Thoracic aorta (tissue), 2 donors: ENCODE measurements at regions not wholly inside any gene's neighbourhood (a gene's known extent, or its start where the extent isn't known, plus 50 kb on each side); places are given as distances from the start of the nearest gene placed in this dataset.

Experiments used
- ATAC-seq: fragments of 150-250 bp; one replicate; pipeline ENCODE4 v1.8.0; 2017; ENCODE audit warnings: low read depth; ENCODE audit not compliant: insufficient number of reproducible peaks, low FRiP score
- DNase-seq: peaks from one replicate; pipeline ENCODE4 v3.0.0-alpha.2; 2020; ENCODE audit warnings: low spot score
- H3K27ac ChIP-seq, 2 donors: fragments of 200-600 bp; sonication (generic); 1 replicate in 1 of 2; 2 replicates in 1 of 2; pipeline ENCODE4 v1.5.1; 2016; ENCODE audit warnings: mild to moderate bottlenecking in 2 of 2, moderate library complexity in 2 of 2
- H3K27me3 ChIP-seq: fragments of 200-600 bp; sonication (generic); replicated peaks from 2 replicates; pipeline ENCODE4 v1.6.0; 2016; ENCODE audit warnings: mild to moderate bottlenecking; ENCODE audit not compliant: insufficient read depth
- H3K36me3 ChIP-seq: fragments of 200-600 bp; sonication (generic); one replicate; pipeline ENCODE4 v1.5.1; 2016
- H3K4me1 ChIP-seq, 2 donors: fragments of 200-600 bp; sonication (generic); 1 replicate in 1 of 2; 2 replicates in 1 of 2; pipeline versions ENCODE4 v1.5.1 to v1.6.0; 2016; ENCODE audit warnings: low read depth in 2 of 2, mild to moderate bottlenecking in 1 of 2; ENCODE audit not compliant: control insufficient read depth in 1 of 2
- H3K4me3 ChIP-seq: fragments of 200-600 bp; sonication (generic); 2 replicates; pipeline ENCODE4 v1.5.1; 2016; ENCODE audit warnings: mild to moderate bottlenecking
- H3K9me3 ChIP-seq: fragments of 200-600 bp; sonication (generic); 2 replicates; pipeline ENCODE4 v1.5.1; 2016
- TF ChIP-seq, protein P1 (sequence below): fragments of 200-600 bp; sonication (generic); IDR thresholded peaks from one replicate; pipeline ENCODE4 v1.5.1; 2019; ENCODE audit warnings: antibody characterized with exemption

DNA sequence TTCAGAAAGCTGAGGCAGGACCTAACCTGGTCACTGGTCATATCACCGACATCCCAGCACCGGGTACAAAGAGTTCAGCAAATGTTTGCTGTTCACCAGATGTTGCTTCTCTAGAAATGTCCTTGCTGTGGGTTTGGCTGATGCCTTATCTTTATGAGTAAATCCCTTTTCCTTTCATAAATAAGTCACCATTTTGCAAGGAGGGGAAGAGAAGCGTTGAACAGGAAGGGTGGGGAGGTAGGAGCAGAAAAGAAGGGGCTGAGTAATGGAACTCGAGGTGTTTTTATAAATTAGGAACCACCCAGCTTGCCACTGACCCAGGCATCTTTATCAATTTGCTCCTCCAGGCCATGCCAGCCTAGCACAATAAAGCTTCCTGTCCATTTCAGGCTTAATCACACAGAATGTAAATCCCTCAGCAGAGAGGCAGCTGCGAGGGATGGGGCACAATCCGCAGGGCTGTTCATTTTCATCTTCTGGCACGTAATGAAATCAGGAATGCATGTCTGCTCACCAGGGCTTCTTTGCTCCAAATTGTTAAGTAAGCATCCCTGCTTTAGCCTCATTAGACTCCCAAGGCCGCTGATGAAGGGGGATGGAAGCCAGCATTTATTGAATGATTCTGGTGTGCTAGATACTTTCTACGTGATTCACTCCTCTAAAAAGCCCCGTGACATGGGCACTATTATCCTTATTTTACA, 371.9 kb upstream of the CHD6 start:
- Histone ChIP-seq H3K36me3 (no peaks in the 10 kb centered on the region), H3K27ac (no peak overlapping the region), H3K4me1 (no peaks in the 10 kb centered on the region), H3K4me3 (no peak overlapping the region), H3K9me3 (no peaks in the 10 kb centered on the region), H3K27me3 (no peaks in the 10 kb centered on the region)
- TF ChIP-seq, protein P1, sequence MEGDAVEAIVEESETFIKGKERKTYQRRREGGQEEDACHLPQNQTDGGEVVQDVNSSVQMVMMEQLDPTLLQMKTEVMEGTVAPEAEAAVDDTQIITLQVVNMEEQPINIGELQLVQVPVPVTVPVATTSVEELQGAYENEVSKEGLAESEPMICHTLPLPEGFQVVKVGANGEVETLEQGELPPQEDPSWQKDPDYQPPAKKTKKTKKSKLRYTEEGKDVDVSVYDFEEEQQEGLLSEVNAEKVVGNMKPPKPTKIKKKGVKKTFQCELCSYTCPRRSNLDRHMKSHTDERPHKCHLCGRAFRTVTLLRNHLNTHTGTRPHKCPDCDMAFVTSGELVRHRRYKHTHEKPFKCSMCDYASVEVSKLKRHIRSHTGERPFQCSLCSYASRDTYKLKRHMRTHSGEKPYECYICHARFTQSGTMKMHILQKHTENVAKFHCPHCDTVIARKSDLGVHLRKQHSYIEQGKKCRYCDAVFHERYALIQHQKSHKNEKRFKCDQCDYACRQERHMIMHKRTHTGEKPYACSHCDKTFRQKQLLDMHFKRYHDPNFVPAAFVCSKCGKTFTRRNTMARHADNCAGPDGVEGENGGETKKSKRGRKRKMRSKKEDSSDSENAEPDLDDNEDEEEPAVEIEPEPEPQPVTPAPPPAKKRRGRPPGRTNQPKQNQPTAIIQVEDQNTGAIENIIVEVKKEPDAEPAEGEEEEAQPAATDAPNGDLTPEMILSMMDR, result no peak
- DNase-seq (no peak), ATAC-seq (no peak)

DNA sequence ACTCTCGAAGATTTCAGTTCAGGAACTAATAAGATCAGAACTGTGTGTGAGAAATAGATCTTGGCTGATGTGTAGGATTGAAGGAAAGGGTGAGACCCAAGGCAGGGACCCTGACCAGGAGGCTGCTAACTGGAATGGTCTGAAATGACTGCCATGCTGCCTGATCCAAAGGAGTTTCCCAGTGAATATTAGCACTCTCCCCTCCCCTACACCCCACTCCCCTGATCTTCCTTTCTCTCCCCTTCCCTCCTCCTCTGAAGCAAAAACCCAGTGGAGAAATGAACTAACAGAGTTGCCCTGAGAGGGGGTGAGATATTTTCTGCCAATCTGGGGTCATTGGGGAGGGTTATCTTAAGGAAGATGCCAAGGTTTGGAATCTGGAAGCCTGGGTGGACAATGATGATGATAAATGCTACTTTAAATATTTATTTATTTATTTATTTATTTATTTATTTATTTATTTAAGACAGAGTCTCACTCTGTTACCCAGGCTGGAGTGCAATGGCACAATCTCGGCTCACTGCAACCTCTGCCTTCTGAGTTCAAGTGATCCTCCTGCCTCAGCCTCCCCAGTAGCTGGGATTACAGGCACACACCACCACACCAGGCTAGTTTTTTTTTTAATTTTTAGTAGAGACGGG, 371.0 kb upstream of the CHD6 start:
- ATAC-seq (no peak), DNase-seq (no peak)
- TF ChIP-seq, protein P1, result no peak
- Histone ChIP-seq H3K4me3 (no peak overlapping the region), H3K27me3 (no peaks in the 10 kb centered on the region), H3K4me1 (no peaks in the 10 kb centered on the region), H3K9me3 (no peaks in the 10 kb centered on the region), H3K27ac (no peak overlapping the region), H3K36me3 (no peaks in the 10 kb centered on the region)

DNA sequence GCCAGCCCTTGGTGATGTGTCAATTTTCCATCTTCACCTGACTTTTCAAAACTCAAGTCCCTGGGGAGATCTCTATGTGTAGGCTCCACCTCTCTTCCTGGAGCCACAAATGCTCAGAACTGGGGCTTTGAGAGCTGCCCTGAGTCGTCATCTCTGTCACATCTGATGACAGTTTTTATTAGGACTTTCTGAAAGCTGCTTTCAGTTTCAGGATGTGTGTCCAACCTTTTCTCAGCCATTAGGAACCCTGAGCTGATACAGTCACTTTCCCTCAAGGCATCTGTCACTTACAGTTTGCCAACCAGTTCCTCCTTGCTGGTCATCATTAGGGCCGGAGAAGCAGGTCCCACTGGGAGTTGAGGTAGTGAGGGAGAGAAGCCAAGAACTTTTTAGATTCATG, 365.9 kb upstream of the CHD6 start:
- Histone ChIP-seq H3K36me3 (no peaks in the 10 kb centered on the region), H3K4me1 (no peaks in the 10 kb centered on the region), H3K27me3 (no peaks in the 10 kb centered on the region), H3K9me3 (no peaks in the 10 kb centered on the region), H3K27ac (no peak overlapping the region), H3K4me3 (no peak overlapping the region)
- ATAC-seq, result no peak
- TF ChIP-seq, protein P1, result no peak
- no peak for DNase-seq

DNA sequence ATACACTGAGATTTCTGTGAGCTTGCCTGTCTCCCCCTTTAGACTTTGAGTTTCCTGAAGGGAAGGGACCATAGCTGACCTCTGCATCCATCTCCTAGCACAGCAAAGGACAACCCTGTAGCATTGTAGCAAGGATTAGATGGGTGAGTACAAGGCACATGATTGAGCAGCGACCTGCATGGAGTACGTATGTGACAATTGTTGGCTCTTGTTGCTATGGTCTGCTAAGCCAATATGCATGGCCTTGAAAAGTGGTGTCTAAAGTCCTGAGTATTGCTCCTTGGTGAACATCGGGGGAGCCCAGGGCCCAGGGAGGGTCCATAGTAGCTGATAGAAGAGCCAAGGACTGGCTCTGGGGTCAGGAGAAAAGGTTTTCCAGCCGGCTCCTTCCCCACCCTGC, 365.0 kb upstream of the CHD6 start:
- no peaks in the 10 kb centered on the region for H3K9me3 ChIP-seq
- no peak overlapping the region for H3K4me3 ChIP-seq
- no peaks in the 10 kb centered on the region for H3K27me3 ChIP-seq
- no peaks in the 10 kb centered on the region for H3K4me1 ChIP-seq
- no peaks in the 10 kb centered on the region for H3K36me3 ChIP-seq
- TF ChIP-seq, protein P1, result no peak
- H3K27ac ChIP-seq, result no peak overlapping the region
- DNase-seq (no peak), ATAC-seq (no peak)

DNA sequence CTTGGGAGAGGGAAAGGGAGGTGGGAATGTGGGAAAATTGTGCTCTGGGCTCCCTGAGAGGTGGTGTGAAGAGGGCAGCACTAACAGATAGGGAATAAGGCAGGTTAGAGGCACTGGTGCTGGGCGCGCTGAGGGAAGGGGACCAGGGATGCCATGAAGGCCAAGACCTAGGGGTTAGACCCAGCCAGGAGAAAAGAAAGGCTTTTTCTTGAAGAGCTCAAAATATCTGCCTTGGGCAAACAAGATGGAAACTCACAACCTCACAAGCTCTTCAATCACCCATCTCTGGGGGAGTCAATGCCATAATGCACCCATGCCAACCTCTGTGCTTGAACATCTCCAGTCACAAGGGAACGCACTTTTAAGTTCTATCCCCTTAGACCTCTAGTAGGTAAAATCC, 363.6 kb upstream of the CHD6 start:
- H3K27me3 ChIP-seq, result no peaks in the 10 kb centered on the region
- no peaks in the 10 kb centered on the region for H3K4me1 ChIP-seq
- ATAC-seq (no peak), DNase-seq (no peak)
- no peaks in the 10 kb centered on the region for H3K36me3 ChIP-seq
- no peaks in the 10 kb centered on the region for H3K9me3 ChIP-seq
- TF ChIP-seq, protein P1, result no peak
- H3K4me3 ChIP-seq, result no peak overlapping the region
- no peak overlapping the region for H3K27ac ChIP-seq
